ENCODE measurements at regions not wholly inside any gene's neighbourhood (a gene's known extent, or its start where the extent isn't known, plus 50 kb on each side); places are given as distances from the start of the nearest gene placed in this dataset.
A peak's percentile ranks its signal among the peaks of the same experiment; 100 is the strongest.

DNA sequence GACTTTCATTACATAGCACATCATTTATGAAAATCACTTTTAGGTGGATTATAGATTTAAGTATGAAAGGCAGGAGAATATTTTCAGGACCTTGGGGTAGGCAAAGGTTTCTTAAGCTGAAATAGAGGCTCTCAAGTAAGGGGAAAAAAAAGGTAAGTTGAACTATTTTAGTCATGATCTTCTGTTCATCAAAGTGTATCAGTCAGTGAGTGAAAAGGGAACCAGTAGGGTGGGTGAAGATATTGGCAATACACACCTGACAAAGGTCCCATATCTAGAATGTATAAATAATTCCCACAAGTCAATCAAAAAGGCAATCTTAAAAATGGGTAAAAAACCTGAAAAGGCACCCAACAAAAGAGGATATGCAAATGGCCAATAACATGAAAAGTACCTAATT, 218.6 kb downstream of the KLF13 start:
- no peak for DNase-seq (ENCODE audit: low read depth in 2 of 3, low spot score in 2 of 3)

DNA sequence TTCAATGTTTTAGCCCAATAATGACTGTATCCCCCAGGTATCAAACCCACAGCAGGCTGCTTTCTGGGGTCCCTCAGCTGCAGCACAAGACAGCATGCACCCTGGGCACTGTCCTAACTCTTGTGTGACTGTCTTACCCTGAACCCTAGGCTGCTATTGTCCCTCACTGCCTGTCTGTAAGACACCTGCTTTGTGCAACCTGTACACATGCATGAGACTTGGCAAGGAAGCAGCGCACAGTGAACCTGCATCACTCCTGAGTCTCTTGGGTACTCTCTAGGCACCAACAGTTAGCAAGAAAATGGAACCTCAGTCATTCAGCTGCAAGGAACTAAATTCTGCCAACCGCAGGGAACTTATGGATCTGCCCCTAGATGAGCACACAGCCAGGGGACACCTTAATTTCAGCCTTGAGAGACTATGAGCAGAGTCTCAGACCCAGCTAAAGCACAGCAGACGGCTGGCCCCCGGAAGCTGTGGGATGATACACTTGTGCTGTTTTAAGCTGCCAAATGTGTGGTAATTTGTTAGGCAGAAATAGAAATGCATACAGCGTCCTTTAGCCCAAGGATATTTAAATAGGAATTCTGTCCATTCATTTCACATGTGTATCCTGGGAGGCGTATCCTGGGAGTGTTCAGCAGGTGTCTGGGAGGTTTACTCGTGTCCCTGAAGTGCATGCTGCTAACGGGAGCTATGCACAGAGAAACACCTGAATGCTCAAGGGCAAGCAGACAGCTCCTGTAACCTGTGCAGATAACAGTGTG, 223.8 kb downstream of the KLF13 start:
- DNase-seq (ENCODE audit: low read depth in 2 of 3, low spot score in 2 of 3) = no peak

DNA sequence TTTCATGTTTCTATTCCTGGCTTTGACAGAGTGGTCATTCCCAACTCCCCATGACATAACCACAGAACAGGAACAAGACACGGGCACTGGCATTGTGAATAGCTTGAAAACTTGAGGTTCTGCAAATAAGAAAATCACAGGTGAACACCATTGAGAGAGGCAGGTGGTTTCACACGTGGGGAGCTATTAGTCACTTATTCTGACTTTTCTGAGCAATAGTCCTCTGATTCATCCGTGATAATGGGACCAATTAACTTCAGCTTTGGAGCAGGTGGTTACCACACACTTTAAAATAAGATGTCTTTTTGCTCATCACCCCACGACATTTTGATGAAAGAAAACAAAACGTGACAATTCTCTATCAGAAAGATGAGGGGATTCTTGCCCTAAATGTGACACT, 224.7 kb downstream of the KLF13 start:
- no peak for DNase-seq (ENCODE audit: low read depth in 2 of 3, low spot score in 2 of 3)

DNA sequence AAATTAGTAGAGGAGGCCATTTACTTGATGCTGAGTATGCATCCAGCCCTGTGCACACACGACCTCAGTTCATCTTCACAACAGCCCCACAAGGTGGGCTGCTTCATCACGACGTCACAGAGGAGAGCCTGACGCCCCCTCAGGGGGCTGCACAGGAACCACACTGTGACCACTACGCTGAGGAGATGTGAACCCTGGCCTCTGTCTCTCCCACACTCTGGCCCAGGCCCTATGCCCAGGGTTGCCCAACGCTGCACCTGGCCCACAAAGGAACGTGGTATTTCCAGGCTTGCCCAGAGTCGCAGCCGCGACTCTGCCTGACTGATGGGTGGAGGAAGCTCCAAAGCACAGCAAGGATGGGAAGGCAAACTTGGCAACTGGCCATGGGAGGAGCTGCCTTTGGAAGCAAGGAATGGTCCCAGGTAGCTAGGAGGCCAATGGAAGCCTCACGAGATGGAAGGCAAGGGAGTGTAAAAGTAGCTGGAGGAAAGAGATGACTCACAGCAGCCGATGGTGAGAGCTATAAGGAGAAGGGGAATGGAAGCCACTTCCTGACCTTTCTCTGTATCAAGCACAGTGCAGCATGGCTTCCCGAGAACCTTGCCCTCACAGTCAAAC, 226.0 kb downstream of the KLF13 start:
- no peak for DNase-seq (ENCODE audit: low read depth in 2 of 3, low spot score in 2 of 3)

DNA sequence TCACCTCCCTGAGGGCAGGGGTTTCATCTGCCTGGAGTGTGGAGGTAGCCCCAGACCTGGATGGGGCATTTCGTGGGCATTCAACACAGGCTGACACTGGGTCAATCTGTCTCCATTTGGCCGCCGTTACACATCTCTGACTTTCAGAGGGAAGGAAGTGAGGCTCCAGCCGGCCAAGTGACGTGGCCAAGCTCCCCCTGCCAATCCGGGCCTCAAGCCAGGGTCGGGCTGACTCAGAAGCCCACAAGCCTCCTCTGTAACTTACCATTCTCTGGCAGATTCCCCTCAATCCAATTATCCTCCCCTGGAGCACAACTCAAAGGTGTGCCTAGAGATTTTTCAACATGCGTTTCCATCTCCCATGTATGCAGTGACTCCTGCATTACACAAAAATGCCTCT, 227.6 kb downstream of the KLF13 start:
- no peak for DNase-seq (ENCODE audit: low read depth in 2 of 3, low spot score in 2 of 3)

DNA sequence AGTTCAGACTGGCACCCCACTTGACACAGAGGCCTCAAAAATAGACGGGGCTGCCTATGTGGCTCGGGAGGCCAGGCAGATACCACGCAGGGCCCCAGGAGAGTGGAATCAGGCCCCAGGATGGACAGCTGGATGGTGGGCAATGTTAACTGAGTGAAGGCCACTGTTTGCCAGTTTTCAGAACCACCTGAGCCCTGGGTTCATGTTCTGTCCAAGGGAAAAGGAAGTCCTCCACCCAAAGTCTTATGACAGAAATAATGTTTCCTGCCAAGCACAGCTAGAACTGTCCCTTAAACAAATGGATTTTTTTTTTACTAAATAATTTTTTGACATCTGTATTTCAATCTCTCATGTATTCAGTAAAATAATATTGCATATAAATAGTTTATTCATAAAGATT, 228.4 kb downstream of the KLF13 start:
- DNase-seq (ENCODE audit: low read depth in 2 of 3, low spot score in 2 of 3) = no peak

DNA sequence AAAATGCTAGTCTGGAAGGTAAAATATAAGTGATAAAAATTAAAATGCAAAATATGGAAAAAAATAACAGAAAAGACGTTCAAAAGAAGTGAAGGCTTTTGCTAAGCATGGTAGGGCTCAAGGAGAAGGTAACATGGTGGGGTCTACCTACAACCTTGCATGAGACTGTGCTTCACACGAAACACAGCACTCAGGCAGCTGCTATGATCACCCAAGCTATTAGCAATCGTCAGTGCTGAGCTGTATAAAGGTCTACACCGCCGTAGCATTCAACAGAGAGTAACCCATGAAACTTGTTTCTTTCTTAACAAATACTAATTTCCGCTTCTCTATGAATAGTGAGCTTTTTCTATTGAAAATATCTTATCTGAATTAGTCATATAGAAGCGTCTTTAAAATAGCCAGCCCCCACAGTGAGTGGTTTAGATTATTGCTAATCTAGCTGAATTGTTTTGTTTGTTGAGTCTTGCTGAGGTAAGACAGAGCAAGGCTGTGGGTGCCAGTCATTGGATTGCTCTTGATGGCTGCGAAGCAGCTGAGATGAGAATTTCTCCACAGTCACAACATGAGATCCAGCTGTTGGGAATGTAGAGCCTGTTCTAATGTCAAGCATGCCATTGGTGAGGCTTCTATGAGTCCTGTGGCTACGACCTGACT, 230.0 kb downstream of the KLF13 start:
- DNase-seq (ENCODE audit: low read depth in 2 of 3, low spot score in 2 of 3) = no peak

DNA sequence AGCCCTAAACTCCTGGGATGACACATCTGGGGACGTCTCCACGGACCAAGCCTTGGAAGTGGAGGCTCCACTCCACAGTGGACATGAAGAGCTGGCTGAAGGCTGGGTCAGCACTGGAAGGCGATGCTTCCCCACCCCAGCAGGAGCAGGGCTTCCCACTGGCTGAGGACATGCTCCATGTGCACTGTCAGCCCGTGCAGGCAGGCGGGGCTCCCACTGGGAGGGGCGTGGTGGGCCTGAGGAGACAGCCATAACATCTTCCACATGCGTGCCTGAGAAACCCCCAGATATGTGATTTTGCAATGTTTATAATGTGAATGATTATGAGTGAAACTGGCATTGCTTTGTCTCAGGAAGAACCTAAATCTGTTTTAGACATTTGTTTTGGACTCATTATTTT, 231.3 kb downstream of the KLF13 start:
- DNase-seq (ENCODE audit: low read depth in 2 of 3, low spot score in 2 of 3) = no peak

DNA sequence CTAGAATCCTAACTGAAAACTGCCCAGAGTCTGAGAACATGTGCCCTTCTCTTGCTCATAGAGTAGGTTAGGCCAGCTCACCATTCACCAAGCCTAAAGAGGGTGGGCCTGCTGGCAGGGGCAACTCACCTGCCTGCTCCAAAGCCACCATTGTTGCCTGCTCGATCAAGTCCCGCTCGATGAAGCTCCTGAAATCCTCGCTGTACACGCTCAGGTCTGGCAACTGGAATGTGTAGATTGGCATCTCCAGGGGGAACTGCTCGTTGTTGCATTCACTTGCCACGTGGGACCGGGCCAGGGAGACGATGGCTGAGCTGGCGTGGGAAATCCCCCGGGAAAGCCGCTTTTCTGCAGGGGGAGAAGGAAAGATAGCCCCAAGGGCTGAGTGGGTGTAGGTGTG, 232.2 kb downstream of the KLF13 start:
- no peak for DNase-seq (ENCODE audit: low read depth in 2 of 3, low spot score in 2 of 3)

DNA sequence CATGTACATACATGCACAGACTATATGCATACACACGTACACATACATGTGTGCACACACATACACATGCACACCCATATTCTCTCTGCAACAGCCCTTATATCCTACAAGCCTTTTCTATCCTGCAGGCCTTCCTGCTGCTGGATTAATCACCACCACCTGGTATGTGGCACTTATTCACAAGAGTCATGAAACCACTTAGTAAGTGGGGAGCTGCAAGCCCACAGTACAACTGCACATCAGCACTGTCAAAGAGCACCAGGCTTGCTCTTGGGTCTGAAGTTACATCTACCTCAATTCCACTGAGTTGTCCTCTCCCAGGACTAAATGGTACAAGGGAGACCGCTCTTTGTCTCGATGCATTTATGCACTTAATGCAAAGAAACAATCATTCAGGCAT, 233.2 kb downstream of the KLF13 start:
- DNase-seq (ENCODE audit: low read depth in 2 of 3, low spot score in 2 of 3) = no peak

DNA sequence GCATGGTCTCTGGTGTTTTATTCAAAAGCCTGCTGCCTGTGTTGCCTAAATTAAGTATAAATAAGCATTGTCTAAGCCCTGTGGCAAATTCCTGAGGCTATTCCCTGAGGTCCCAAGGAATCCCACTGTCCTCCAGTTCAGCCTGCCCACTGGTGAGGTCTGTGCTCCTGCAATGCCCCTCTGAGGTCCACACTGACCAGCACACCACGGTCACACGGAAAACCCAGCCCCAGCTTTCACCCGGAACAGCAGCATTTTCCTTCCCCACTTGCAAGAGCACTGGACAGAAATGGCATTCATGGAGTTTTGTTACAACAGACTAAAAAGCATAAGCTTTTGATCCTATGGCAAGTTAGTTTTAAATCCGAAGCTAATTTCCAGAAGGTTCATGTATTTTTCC, 234.0 kb downstream of the KLF13 start:
- DNase-seq (ENCODE audit: low read depth in 2 of 3, low spot score in 2 of 3) = no peak

DNA sequence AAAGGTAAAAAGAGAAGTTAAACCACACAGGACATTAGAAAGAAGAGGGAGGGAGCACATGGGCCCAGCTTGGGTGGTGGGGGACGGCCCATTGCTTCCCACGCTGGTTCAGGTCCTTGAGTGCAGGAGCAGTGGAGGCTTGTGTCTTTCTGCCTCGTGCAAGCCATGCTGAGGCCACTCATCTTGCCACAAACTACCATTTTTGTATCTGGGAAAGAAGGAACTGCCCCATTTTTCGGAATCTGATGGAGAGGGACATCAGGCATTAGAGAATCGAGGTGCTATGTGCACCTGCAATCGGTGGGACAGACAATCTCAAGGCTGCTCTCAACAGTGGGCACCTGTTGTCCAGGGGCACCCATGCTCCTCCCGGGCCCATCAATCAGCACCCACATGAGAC, 234.5 kb downstream of the KLF13 start:
- no peak for DNase-seq (ENCODE audit: low read depth in 2 of 3, low spot score in 2 of 3)

DNA sequence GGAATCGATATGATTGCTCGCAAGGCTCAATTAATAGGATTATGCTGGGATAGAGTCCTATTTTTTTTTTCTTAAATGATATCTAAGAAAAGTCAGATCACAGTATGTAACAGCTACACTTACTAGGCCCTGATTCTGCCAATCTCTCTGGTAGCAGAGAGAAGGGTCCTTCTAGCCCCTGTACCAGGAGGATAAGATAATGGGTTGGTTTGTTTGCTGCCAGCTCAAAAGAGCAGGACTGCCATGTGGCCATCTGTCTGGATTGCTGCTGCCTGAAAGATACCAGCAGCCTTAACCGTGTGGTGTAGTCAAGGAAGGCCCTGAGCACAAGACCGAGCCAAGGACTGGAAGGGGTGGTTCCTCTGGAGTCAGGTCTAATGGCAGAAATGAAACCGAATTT, 236.4 kb downstream of the KLF13 start:
- no peak for DNase-seq (ENCODE audit: low read depth in 2 of 3, low spot score in 2 of 3)

DNA sequence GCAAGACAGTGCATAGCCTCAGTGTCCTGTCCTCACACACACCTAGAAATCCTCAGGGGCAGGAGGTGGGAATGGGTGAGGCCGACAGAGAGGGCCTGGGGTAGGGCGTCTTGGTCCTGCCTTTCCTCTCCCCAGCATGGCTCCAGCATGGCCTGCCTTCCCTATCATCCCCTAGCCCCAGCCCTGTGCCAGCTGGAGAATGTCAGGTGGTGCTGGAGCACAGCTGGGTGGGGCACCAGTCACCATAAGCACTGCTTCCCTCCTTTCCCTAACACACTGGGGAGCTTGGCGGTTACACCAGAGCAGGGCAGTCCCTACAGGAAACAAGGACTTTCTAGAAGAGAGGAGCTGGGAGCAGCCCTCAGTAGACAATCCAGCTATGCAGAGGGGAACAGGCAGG, 236.8 kb downstream of the KLF13 start:
- no peak for DNase-seq (ENCODE audit: low read depth in 2 of 3, low spot score in 2 of 3)

DNA sequence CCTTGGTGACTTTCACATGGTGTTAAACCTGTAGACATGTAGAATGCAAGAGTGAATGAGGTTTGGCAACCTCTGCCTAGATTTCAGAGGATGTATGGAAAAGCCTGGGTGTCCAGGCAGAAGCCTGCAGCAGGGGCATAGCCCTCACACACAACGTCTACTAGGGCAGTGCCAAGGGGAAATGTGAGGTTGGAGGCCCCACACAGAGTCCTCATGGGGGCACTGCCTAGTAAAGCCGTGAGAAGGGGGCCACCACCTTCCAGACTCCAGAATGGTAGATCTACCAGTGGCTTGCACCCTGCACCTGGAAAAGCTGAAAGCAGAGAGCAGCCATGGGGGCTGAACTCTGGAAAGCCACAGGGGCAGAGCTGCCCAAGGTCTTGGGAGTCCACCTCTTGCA, 241.2 kb downstream of the KLF13 start:
- no peak for DNase-seq (ENCODE audit: low read depth in 2 of 3, low spot score in 2 of 3)

DNA sequence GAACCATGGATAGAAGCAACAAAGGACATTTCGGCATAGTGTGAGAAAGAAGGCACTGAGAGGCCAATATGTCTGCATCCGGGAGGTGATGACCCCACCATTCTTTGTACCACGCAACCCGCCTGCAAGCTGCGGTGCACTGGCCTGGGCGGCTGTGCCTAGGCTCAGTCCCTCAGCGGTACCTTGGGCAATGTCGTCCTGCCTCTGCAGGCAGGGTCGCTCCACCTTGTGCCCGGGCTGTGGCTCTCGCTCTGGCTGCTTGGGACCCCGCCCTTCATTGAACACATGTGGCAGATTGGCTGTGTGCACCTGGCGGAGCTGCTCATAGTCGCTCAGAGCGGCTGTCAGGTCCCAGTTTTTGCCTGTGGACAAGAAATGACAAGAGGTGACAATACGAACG, 243.2 kb downstream of the KLF13 start:
- no peak for DNase-seq (ENCODE audit: low read depth in 2 of 3, low spot score in 2 of 3)

DNA sequence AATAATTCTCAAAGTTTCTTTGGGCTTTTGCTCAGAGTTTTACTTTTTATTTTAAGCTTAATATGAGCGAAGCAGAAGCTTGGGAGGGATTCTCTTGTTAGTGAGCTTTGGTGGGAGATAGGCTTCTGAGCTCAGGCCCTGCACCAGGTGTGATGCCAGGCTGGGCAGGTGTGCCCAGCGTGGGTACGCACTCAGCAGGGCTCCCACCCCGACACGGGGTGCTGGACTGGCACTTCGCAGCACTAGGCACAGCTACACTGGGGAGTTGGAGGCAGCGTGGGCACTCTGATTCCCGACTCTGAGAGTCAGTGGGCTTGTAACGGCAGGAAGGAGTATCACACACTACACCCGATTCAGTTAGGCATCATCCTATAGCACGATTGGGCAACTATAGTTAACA, 244.0 kb downstream of the KLF13 start:
- DNase-seq (ENCODE audit: low read depth in 2 of 3, low spot score in 2 of 3) = no peak

DNA sequence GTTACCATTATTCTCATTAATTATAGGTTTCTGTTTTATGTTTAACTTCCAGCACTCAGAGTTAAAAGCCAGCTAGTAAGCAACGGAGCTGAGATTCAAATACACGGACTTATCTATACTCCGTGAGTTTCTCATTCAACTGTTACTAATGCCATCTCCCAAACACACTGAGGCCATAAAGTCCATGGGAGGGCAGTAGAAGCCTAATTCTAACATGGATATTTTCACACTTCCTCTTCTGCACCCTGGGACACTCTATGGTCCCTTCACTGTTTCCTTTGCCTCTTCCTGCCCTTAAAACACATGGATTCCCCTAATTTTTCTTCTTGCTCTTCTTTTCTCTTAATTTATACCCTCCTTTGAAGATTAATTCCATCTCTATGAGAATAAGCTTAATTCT, 245.0 kb downstream of the KLF13 start:
- DNase-seq (ENCODE audit: low read depth in 2 of 3, low spot score in 2 of 3) = peak in 2 of 3 donors; percentile 13 to 36

DNA sequence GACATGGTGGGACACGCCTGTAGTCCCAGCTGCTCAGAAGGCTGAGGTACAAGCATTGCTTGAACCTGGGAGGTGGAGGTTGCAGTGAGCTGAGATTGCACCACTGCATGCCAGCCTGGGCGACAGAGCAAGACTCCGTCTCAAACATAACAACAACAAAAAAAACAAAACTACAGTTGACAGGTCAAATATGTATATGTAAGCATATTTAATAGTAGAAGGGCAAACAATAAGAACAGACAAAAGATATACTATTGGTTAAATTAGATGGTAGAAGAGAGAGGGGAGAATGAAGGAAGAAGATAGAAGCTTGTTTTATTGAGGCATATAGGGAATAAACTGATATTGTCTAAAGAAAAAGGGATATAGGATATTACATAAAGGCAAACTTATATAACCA, 247.1 kb downstream of the KLF13 start:
- no peak for DNase-seq (ENCODE audit: low read depth in 2 of 3, low spot score in 2 of 3)

DNA sequence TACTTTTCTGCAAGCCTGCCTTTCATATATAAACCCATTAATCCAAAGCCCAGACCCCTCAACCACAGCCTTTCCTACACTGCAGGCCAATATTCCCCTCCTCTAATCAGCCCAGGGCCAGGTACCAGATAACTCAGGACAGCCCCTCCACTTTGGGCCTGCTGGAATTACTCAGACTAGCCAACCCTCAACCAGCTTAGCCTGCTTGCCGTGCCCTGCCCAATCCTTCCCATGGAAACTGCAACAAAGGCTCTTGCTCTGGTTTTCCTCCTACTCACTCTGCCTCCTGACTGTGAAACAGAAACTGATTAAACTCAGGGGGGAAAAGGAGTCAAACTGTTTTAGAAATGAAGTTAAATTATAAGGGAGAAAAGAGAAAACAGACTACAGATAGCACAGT, 248.1 kb downstream of the KLF13 start:
- no peak for DNase-seq (ENCODE audit: low read depth in 2 of 3, low spot score in 2 of 3)

DNA sequence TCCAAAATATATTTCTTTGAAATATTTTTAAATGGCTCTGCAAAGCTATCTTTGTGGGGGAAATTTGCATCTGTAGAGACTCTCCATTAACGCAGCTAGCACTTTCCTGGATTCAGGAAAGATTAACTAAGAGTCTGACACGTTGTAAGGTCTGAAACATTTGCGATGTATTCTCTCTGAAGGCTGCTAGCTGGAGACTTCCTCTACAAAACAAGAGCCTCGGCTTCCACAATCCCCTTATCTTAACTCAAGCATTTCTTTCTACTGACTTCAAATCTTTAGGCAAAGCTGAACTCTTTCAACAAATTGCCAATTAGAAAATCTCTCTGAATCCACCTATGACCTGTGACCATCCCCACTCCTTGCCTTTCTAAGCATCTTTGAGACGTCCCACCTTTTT, 250.5 kb downstream of the KLF13 start:
- DNase-seq (ENCODE audit: low read depth in 2 of 3, low spot score in 2 of 3) = no peak

DNA sequence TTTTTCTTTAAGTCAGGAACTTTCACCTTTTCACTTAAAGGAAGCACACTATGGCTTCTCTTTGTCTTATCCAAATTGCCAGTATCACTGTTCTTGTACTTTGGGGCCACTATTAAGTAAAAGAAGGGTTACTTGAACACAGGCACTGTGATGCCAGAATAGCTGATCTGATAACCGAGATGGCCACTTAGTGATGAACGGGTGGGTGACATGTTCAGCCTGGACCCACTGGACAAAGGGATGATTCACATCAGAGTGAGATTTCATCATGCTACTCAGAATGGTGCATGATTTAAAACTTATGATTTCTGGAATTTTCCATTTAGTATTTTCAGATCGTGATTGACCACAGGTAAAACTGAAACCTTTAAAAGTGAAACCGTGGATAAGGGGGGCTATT, 252.6 kb downstream of the KLF13 start:
- DNase-seq (ENCODE audit: low read depth in 2 of 3, low spot score in 2 of 3) = no peak
